Mucosa of gallbladder (tissue), 1 donor: ENCODE measurements at regions not wholly inside any gene's neighbourhood (a gene's known extent, or its start where the extent isn't known, plus 50 kb on each side); places are given as distances from the start of the nearest gene placed in this dataset.

Experiments
- DNase-seq: peaks from one replicate; pipeline ENCODE4 v3.0.0-alpha.2; 2020; ENCODE audit warnings: low spot score
- donor health status: DM: no; HTN: no; CAD: no.

DNA sequence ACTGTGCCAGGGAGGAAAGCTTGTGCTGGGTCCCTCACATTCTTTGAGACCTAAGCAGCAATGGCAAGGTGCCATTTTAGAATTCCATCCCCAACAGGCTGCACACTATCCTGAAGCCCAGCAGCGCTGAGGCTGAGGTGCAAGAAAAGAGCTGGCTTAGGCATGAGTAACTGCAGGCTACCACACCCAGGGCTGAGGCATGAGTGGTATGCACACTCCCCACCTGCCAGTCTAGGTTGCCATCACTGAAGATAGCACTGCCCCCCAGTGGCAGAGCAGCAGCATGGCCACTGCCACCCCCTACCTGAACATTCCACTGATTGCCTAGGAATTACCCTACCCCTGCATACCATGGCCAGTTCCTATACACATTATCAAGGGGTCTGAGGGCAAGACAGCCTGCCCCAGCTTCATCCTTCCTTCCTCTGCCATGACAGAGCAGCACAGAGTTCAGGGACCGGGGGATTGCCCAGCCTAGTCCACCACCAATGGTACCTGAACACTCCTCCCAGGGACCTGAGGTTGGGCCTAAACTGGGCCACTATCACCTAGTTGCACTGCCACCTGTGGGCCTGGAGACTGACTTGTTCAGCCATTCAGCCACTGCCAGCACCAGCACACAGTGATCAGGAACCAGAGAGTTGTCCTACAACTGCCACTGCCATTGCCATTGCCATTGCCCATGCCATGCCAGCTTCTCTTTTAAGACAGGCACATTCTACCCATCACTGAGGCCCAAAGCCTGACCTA, 129.8 kb downstream of the SATB1 start:
- peak; percentile 33 for DNase-seq

DNA sequence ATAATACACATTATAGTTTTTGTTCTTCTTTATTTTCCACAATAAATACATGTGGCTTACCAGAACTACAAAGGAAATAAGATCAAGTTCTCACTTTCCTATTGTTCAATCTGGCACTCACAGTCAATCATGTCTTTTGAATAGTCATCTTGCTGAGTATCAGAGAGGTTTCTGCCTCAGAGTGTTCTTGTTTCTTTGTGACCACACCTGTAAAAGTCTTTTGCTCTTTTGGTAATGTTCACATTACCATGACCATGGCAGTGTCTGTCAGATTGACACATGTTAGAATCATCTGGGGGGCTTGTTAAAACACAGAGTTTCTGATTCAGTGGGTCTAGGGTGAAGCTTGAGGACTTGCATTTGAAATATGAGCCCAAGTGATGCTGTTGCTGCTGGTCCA, 135.0 kb downstream of the SATB1 start:
- DNase-seq, result no peak

DNA sequence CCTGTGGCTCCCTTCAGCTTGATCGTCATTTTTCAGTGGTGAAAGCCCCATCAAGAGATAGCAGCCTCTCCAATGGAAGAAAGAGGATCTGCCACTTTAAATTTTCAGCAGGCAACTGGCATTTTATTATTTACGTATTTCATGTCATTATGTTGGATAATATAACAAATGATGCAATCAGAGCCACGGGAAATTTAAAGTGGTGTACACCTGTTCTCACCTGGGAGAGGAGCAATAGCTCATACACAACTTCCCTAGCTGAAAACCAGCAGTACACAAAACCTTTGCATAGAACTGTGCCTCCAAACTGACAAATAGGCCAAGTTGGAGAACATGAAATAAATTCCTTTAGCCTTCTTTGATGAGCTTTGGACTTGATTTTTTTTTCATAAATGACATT, 136.9 kb downstream of the SATB1 start:
- DNase-seq, result no peak

DNA sequence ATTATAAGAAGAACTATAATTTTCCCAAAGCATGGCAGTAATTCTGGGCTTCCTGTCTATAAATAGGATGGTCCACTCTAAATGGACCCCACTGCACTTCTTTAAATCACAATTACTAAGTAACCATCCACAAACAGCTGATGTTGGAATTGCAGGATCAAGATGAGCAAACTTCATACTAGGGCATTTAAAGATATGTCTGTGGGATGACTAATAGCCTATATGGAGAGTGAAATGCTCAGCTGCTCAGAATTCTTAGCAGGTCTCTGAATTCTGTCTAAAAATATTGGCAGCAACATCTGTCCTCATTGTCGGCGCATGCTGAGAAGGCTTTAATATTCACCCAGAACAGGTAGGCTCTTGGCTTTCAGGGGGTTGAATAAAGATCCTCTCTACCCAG, 140.4 kb downstream of the SATB1 start:
- no peak for DNase-seq

DNA sequence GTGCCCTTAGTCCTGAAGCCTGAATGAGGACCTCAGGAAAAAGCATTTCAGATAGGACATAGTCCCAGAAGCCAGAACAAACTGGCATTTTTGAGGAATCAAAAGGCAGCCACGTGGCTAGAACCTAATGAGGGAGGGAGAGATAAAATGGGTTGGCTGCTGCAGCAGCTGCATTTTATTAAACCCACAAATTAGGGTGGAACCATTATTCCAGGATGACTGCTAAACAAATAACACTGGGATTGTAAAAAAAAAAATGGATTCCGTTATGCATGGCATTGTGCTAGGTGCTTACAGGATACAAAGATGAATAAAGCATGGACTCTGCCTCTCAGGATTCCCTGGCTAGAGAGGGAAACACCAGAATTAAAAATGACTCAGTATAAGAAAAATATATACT, 141.5 kb downstream of the SATB1 start:
- no peak for DNase-seq

DNA sequence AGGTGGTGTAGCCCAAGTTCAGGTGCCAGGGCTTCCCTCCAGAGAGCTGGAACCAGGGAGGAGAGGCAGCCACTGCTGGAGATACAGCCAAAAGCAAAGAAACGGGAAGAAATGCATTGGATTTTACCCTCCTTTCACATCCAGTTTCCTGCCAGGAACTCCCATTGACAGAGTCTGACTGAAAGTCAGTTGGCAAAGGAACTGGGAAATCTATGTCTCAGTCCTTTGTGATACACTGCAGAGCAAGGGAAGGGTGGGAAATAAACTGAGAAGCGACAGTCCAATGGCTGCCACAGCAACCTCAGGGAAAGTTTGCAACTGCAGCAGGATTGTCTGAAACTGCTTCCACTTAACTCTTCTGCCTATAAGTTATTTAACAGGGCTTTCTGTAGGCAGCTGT, 142.6 kb downstream of the SATB1 start:
- DNase-seq, result no peak

DNA sequence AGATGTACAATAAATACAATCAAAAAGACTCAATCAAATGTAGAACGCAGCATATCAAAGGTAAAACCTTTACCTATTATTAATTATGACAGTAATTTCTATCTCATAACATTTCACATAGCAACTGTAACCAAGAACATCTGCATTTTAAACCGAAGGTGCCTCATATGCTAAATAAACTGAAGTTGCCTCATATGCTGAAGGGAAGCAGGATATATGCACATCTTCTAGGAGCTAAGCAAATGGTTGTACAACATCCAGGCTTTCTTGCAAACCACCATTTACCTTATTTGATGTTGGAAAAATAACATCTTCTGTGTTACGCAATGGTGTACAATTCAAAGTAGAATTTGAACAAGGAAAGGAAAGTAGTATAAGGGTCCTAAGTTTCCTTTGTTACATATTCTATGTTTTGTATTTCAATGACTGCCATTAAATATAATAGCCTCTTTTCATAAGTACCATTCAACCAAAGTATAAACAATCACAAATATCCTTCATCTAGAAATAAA, 145.9 kb downstream of the SATB1 start:
- no peak for DNase-seq

DNA sequence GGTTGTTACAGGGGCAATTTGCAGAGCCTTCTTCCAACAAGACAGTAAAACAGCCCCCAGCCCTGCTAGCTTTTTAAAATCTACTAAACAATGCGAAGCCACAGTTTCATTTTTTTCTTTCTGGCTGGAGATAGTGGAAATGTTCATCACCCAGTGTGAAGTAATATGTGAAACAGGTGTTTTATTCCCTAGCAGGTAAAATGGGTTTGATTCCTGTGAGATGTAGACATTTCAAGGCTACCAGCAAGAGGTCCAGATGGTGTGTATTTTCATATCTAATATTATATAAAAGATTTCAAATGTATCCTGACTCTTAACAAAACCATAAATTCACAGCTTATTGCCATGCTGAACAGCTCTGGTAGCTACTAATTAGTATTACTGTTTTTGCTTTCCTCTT, 160.3 kb downstream of the SATB1 start:
- no peak for DNase-seq

DNA sequence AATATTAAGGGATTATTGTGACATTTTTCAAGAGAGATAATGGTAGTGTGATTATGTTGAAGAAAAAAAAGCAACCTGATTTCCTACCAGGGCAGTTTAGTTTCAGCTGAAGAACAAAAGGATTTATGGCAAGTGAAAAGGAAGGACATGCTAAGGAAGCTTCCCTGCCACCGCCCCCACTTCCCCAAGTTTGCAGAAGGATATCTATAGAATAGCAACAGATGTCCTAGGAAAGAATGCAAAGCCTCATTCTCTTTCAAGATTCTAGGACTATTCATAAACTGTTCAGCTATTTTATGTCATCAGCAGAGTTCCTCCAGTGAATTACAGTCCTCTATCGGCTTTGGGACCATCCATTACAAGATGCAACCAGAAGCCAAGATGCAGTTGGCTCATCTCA, 160.8 kb downstream of the SATB1 start:
- DNase-seq, result no peak

DNA sequence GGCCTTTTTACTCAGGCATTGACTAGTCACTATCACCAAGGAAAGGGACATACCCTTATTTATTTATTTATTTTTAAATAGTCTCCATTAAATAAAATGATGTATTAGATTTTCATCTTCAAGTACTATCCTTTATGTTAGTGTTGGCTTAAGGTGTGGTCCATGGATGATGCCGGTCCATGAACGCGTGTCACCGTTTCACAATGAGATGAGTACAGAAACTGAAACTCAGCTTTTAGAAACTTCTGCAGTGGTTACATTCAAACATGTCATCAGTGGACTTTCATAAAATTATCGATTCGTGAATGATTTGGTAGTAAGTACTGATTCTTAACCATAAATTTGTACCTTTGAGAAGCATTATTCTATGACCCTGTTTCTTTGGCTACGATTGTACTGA, 166.6 kb downstream of the SATB1 start:
- no peak for DNase-seq

DNA sequence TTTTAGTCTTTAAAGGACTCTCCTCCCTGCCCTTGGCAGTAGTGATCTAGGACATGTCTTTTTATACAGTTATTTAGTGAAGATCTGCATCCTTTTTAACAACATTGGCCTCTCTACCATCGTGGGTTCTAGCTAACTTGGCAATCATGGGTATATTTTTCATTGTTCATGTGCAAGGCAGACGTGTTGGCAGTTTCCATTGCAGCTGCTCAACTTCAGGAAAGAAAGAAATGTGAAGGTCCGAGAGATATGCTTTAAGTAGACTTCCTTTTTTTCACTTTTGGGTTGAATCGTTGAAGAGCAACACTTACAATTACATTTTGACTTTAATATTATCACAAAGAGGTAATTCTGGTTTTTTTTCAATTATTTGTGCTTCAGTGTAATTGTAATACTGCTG, 172.6 kb downstream of the SATB1 start:
- DNase-seq, result no peak

DNA sequence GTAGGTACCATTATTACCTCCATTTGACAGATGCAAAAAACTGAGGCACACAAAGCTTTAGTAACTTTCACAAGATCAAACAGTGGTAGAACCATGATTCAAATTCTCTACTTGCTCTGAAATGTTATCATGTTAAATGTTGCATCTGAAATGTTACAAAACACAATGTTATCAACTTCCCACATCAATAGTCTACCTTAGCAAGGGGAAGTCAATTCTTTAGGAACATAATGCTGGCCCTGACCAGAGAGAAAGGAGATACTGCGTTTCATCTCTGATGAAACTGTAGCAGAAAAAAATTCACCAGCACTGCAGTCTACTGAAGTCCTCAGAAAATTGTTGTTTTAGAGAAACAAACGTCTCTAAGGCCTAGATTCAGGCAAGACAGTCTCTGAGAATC, 174.1 kb downstream of the SATB1 start:
- no peak for DNase-seq

DNA sequence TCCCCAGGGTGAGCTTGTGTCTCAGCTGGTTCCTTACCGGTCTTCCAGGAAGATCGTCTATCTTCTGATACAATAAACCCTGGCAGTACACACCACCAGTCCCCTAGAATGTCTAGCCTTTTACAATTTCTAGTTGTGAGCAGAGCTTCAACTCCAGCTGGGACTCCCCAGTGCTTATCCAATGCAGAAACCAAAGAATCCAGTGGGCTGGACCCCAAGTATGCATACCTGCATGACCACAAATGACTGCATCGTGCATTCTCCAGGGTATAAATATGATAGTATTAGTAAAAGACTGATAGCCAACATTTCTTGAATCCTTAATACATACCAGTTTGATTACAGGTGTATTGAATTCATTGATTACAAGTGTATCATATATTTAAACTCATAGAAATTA, 176.0 kb downstream of the SATB1 start:
- DNase-seq, result no peak

DNA sequence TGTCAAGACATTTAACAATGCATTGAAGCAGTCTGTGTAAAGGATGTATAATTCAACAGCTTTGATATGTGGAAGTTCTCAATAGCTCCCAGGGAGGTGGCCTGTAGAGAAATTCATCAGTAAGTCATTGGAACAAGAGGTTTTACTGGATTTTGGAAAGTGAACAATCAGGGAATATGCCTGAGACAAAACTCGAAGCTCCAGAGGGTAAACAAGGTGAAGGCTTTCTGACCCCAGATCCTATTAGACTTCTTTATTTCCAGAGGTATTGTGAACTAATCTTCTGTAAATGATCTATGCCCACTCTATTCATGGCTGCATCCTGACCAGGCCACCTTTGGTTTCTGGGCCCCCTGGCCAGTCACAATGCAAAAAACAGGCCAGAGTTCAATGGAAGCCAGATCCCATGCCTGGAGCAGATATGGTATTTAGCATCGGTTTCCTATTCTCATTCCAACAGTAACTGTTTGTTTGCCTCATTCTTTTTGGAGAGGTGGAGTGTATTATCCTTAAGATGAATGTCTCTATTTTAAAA, 177.3 kb downstream of the SATB1 start:
- no peak for DNase-seq

DNA sequence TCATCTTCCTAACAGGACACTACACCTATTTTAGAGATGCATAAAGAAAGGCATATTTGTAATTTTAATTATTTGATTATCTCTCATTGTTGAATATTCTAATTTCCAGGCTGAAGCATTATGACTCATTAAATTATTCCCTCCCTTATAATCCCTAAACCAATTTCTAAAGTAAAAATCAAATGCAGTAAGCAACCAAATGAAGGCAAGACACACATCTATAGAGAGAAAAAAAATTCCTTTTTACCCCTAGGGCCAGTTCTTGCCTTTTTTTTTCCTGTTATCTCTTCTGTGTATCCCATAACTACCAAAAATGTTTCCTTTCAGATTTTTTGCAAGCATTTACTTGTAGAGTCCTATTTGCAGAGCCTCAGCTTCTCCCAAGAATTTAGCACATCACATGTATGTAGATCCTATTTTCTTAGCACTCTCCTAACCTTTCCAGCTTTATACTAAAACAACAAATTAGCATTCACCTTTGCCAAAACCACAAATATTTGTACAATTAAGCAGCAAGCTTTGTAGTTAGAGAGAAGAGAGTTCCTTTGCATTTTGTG, 177.9 kb downstream of the SATB1 start:
- no peak for DNase-seq

DNA sequence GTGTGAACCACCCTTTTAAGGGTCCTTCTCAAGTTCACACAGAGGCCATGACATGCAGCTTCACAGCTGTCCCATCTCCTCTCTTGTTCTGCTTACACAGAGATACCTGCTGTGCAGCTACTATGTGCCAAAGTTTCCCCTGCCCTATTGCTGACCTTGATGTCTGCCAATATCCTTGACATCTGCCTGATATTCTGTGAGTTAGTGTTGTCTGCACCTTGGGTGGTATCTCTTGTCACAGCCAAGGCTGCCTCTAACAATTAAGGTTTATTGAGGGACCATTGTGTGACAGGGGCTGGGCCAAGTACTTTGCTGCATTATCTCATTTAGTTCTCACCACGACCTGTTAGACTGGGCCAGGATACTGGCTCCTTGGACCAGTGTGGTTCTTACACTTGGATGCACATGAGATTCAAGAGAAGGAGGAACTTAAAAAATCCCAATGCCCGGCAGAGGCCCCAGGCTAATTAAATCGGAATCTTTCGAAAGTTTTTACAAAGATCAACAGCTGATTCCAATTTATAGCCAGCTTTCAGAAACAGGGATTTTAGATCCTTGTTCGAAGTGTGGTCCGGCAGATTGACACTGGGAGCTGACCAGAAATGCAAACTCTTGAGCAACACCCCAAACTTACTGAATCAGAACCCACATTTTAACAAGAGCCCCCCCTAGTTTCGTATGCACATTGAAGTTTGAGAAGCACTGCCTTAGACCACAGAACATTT, 178.6 kb downstream of the SATB1 start:
- no peak for DNase-seq

DNA sequence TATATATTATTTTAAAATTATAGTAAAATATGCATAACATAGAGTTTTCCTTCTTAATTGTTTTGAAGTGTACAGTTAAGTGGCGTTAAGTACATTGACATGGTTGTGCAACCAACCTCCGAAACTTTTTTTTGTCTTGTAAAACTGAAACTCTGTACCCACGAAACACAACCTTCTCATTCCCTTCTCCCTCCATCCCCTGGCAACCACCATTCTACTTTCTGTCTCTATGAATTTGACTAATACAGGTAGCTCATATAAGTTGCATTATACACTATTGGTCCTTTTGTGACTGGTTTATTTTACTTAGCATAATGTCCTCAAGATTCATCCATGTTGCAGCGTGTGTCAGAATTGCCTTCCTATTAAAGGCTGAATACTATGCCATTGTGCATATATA, 179.4 kb downstream of the SATB1 start:
- DNase-seq, result no peak

DNA sequence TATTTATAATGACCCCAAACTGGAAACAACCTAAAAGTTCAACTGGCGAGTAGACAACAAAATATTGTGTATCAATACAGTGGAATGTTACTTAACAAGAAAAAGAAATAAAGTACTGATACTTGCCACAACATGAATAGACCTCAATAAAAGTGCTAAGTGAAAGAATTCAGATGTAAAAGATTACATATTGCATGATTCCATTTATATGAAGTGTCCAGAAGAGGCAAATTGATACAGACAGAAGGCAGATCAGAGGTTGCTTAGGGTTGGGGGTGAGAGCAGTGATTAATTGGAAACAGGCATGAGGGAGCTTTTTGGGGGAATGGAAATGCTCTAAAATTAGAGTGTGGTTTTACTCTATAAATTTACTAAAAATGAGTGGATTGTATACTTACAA, 183.3 kb downstream of the SATB1 start:
- no peak for DNase-seq

DNA sequence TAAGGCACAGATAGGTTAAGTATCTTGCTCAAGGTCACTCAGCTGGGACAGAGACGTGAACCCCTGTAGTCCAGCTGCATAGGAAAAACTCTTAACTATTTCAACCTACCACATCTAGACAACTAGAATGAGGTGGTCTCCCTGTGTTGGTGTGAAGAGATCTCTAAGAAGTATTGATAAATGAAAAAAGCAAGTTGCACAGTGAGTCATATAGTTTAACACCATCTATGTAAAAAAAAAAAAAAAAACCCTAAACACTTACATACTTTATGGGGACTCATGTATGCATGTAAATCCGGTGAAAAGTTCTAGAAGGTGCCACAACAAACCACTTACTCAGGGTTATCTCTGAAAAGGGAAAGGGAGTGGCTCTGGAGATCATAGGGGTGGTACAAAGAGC, 185.5 kb downstream of the SATB1 start:
- DNase-seq, result no peak

DNA sequence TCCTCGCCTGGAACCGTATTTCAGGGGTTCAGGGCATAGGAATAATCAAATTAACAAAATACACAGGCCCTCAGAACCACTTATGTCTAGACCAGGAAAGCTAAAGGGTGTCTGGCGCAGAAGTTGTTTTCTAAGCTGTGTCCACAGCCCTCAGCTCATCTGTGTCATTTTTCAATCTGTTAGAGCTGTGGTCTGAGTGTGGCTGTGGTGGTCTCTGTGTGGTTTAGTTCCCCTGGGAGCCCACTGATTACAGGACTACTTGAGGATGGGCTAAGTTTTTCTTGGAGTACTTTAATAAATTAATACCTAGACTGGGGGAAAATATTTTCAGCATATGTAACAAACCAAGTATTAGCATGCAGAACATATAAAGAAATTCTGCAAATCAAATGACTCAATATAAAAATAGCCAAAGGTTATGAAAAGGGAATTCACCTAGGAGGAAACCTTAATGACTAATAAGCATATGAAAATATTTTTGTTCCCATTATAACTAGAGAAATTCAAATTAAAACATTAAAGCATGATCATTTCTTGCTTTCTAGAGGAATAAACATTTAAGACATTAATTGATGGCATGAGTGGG, 186.3 kb downstream of the SATB1 start:
- no peak for DNase-seq

DNA sequence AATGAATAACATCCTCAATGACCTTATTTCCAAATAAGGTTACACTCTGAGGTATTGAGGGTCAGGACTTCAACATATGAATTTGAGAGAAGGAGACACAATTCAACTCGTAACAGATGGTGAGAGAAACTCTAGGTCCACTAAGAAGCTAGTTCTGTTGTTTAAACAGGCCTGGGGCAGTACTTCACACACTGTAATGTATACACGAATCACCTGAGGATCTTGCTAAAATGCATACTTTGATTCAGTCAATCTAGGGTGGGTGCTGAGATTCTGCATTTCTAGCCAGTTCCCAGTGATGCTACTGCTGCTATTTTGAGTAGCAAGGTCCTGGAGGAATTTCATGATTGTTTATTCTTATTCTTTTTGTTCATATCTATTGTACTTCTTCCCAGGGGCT, 186.8 kb downstream of the SATB1 start:
- no peak for DNase-seq

DNA sequence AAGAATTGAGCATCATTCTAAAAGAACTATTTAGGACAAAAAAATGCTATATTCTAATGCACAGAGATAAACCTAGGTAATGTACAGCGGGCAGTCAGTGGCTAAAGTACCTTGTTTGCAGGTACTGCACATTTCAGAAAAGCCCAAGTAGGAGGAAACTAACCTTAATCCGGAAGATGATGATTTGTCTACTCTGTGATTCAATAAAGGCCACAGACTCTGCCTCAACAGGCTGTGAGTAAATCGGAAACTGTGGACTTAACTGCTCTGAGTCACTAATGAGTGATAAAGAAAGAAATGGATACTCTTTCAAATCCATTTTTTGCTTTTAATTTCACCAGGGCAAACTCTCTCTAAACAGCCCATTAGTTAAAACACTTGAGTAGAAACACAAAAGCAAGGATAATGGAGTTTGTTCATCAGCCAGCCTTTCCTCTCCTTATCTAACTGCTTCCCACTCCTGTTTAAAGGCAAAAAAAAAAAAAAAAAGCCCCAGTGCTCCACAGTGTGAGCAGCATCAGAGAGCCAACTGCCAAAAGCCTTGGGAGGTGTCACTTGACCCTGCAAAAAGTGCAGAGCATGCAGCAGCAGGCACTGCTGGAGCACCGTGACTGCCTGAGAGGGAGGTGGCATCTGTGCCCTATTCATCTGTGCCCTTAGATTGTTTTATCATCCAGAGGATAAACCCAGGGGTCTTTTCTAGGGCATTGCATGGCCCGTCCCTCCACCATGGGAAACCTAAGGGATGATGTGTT, 187.7 kb downstream of the SATB1 start:
- DNase-seq, result no peak
